ENCODE measurements at regions not wholly inside any gene's neighbourhood (a gene's known extent, or its start where the extent isn't known, plus 50 kb on each side); places are given as distances from the start of the nearest gene placed in this dataset.

DNA sequence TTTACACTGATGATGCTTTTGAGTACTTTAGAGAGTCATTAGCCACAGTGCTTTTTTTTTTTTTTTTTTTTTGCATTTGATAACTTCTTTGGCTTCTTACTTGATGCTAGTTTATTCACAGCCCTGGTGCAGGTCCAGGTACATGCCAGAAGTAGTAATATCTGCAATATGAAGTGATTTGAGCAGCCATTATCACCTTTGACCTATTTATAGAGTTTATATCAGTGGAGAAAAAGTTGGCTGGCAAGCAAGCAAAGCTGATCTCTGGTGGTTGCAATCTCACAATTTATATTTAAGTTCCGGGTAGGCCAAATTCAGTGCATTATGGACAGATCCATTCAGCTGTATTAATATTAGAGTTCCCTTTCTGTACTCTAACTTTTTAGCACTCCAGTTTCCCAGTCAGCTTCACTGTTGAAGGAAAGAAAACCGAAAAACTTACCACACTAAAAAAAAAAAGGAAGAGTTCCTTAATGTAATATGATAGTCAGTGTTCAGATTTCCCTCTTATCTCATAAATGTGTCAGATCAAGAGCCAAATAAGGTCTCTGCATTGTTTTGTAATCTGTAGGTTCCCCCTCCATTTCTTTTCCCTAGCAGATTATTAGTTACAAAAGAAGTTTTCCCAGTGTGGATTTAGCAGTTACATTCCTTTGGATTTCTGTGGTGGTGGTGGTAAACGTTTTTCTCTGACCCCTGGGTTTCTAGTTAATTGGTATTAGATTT lies 78.6 kb downstream of the HAUS1 start:
- no peak for TF ChIP-seq CTCF (IDR thresholded peaks at IDR 0.05)
- no peak for TF ChIP-seq EZH2 (IDR thresholded peaks at IDR 0.05)
- no peak for TF ChIP-seq EZH2phosphoT487 (IDR thresholded peaks at IDR 0.05)
